Activated naive CD8-positive, alpha-beta T cell treated with anti-CD3 and anti-CD28 coated beads, Interleukin-2, amount 10 ng/mL, durations not matched to agents 7 days and 5 days (primary cell): ENCODE measurements at regions not wholly inside any gene's neighbourhood (a gene's known extent, or its start where the extent isn't known, plus 50 kb on each side); places are given as distances from the start of the nearest gene placed in this dataset.

ENCODE experiments used
- ATAC-seq: fragments of 150-1000 bp; cut with Tn5 transposase; one replicate; pipeline ENCODE4 v1.10.0; 2021; ENCODE audit warnings: low read depth, moderate library complexity
- POLR2A ChIA-PET: fragments of 350-600 bp; sonication (Branson Sonifier 250); formaldehyde crosslinking; loops from one replicate; lab custom pipeline; 2021; ENCODE audit warnings: antibody characterized with exemption; lab: Charles Lee
- DNase-seq: peaks from one replicate; pipeline ENCODE4 v3.0.0; 2021
- H3K27ac Mint-ChIP-seq: one replicate; pipeline ENCODE4 v1.8.0; 2022; ENCODE audit warnings: mild to moderate bottlenecking, mixed read lengths
- H3K27me3 Mint-ChIP-seq: one replicate; pipeline ENCODE4 v1.8.0; 2022; ENCODE audit warnings: mild to moderate bottlenecking, moderate library complexity, mixed read lengths
- H3K36me3 Mint-ChIP-seq: one replicate; pipeline ENCODE4 v1.8.0; 2021; ENCODE audit warnings: mild to moderate bottlenecking, mixed read lengths
- H3K4me1 Mint-ChIP-seq: one replicate; pipeline ENCODE4 v1.8.0; 2021; ENCODE audit warnings: mixed read lengths
- H3K4me3 Mint-ChIP-seq: one replicate; pipeline ENCODE4 v1.8.0; 2022; ENCODE audit warnings: mild to moderate bottlenecking, moderate library complexity, mixed read lengths
- H3K9me3 Mint-ChIP-seq: one replicate; pipeline ENCODE4 v1.8.0; 2021; ENCODE audit warnings: mixed read lengths

- H3K9me3 Mint-ChIP-seq = peaks cover 5% of the 10 kb centered on the region
- DNase-seq (no peak), ATAC-seq (no peak)
- POLR2A ChIA-PET = no interaction called here
- H3K4me3 Mint-ChIP-seq = no peak overlapping the region
- H3K27ac Mint-ChIP-seq = no peak overlapping the region
- no peaks in the 10 kb centered on the region for H3K27me3 Mint-ChIP-seq
- H3K36me3 Mint-ChIP-seq = no peaks in the 10 kb centered on the region
- H3K4me1 Mint-ChIP-seq = no peaks in the 10 kb centered on the region
Measured at GRCh38 chr1:195915826-195916225, 692.4 kb downstream of the KCNT2 start.

DNA sequence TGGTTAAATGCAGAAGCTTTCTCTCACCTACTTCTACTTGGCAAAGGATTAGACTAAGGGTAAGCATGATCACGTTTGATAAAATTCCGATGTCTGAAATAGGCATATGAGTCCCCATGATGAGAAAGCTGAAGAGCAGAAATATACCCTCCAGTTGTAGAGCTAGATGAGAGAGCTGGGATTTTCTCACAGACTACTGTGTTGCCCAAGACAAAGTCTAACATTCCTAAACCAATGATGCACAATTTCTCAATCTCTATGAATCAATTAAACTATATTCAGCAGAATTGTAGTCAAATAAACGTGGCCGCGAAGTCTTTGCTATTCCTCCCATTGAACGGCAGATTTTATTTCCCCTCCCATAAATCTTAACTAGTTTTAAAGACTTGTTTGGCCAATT lies 699.2 kb downstream of the KCNT2 start:
- Mint-ChIP-seq H3K27me3 (no peaks in the 10 kb centered on the region), H3K27ac (no peak overlapping the region)

DNA sequence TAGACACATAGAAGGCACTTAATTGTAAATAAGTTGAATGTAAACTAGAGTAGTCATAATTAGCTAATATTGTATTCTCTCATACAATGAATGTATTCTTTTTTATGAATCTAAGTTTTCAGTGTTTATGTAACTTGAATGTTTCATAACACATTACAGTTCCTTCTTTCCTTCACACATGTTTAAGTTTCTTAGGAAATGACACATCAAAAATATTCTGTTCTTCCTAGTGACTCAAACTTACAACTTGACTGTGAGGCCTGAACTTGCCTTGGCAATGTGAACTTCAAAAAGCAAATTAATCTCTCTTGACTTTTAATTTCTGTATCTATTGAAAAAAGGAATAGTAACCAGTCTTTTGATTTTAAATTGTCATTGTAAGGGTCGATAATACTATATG lies 700.1 kb downstream of the KCNT2 start:
- POLR2A ChIA-PET = no interaction called here
- Mint-ChIP-seq H3K9me3 (no peaks in the 10 kb centered on the region), H3K27ac (no peak overlapping the region), H3K4me3 (no peak overlapping the region), H3K27me3 (no peaks in the 10 kb centered on the region), H3K4me1 (no peaks in the 10 kb centered on the region), H3K36me3 (no peaks in the 10 kb centered on the region)
- no peak for DNase-seq
- ATAC-seq = no peak

More for the DNA sequence above, 699.2 kb downstream of the KCNT2 start:
- H3K36me3 Mint-ChIP-seq = no peaks in the 10 kb centered on the region
- H3K4me3 Mint-ChIP-seq = no peak overlapping the region
- no peak for DNase-seq
- POLR2A ChIA-PET = no interaction called here
- H3K4me1 Mint-ChIP-seq = no peaks in the 10 kb centered on the region
- H3K9me3 Mint-ChIP-seq = no peaks in the 10 kb centered on the region
- ATAC-seq = no peak

DNA sequence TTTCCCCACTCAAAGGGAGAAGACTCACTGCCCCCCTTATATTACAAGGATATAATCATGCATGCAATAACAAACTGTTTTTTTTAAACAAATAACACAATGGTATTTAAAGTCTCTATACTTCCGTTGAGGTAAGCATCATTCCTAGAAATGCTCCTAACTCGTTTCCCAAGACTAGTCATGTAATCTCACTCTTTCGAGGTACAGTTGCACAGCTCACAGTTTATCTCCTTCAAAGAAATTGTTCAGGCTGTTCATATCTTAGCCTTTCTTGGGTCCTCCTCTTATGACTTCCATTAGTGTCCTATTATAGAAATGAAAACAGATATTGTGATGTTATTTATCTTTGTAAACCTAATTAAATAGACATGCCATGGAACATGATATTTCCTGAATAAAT lies 705.0 kb downstream of the KCNT2 start:
- DNase-seq (no peak), ATAC-seq (no peak)
- no peaks in the 10 kb centered on the region for H3K4me1 Mint-ChIP-seq
- H3K27ac Mint-ChIP-seq = no peak overlapping the region
- POLR2A ChIA-PET = no interaction called here
- no peak overlapping the region for H3K4me3 Mint-ChIP-seq
- no peaks in the 10 kb centered on the region for H3K36me3 Mint-ChIP-seq
- H3K27me3 Mint-ChIP-seq = no peaks in the 10 kb centered on the region
- no peaks in the 10 kb centered on the region for H3K9me3 Mint-ChIP-seq

DNA sequence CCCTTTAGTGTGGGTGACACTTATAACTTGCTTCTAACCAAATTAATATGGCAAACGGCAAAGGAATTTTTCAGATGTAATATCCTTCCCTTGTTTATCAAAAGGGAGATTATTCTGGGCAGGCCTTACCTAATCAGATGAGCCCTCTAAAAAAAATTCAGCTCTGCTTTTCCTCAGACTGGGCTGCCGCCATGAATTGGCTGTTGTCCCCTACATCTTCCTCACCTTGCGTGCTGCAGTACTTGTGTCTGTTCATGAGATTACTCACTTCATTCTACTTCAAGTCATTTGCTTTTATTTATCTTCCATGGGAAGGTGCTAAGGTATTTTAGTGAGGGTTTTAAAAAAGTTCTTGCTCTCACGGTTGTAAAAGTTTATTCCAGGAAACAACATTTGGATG lies 705.5 kb downstream of the KCNT2 start:
- Mint-ChIP-seq H3K27ac (no peak overlapping the region), H3K4me3 (no peak overlapping the region), H3K27me3 (no peaks in the 10 kb centered on the region), H3K36me3 (no peaks in the 10 kb centered on the region), H3K4me1 (no peaks in the 10 kb centered on the region), H3K9me3 (no peaks in the 10 kb centered on the region)
- no peak for ATAC-seq
- no peak for DNase-seq
- POLR2A ChIA-PET = no interaction called here

DNA sequence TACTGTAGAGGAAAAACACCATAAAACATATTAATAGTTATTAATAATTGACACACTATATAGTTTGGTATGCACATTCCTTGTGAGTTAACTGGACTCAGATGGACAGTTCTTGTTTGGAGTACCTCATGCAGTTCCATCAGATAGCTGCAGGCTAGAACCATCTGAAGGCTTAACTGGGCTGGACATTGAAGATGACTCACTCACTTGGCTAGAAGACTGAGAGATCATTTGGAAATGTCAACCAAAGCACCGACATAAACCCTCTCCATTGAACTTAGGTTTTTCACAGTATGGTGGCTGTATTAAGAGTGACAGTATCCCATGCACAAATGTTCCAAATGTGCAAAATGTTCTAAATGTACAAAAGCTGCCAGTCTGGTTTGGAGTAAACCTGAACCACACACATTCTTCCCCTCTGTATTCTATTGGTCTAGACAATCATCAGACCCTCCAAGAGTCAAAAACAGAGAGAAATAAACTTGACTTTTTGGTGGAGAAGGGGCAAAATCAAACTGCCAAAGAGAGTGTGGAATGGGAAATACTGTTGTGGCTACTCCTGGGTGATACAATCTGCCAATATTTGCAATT lies 708.4 kb downstream of the KCNT2 start:
- Mint-ChIP-seq H3K9me3 (no peaks in the 10 kb centered on the region), H3K4me1 (no peaks in the 10 kb centered on the region), H3K27ac (no peak overlapping the region), H3K4me3 (no peak overlapping the region), H3K36me3 (no peaks in the 10 kb centered on the region), H3K27me3 (no peaks in the 10 kb centered on the region)
- ATAC-seq (no peak), DNase-seq (no peak)
- POLR2A ChIA-PET = no interaction called here

GRCh38 chr1:195898924-195899323 lies 709.3 kb downstream of the KCNT2 start:
- Mint-ChIP-seq H3K27ac (no peak overlapping the region), H3K9me3 (no peaks in the 10 kb centered on the region), H3K27me3 (no peaks in the 10 kb centered on the region), H3K36me3 (no peaks in the 10 kb centered on the region), H3K4me1 (no peaks in the 10 kb centered on the region), H3K4me3 (no peak overlapping the region)
- POLR2A ChIA-PET = no interaction called here
- ATAC-seq = no peak
- DNase-seq = no peak

- Mint-ChIP-seq H3K27me3 (no peaks in the 10 kb centered on the region), H3K36me3 (no peaks in the 10 kb centered on the region), H3K4me1 (no peaks in the 10 kb centered on the region), H3K27ac (no peak overlapping the region), H3K4me3 (no peak overlapping the region), H3K9me3 (no peaks in the 10 kb centered on the region)
- no peak for ATAC-seq
- POLR2A ChIA-PET = no interaction called here
- DNase-seq = no peak
Measured at GRCh38 chr1:195898373-195898772, 709.9 kb downstream of the KCNT2 start.

- no peaks in the 10 kb centered on the region for H3K36me3 Mint-ChIP-seq
- no peak overlapping the region for H3K27ac Mint-ChIP-seq
- no peak overlapping the region for H3K4me3 Mint-ChIP-seq
- POLR2A ChIA-PET = no interaction called here
- DNase-seq (no peak), ATAC-seq (no peak)
- no peaks in the 10 kb centered on the region for H3K4me1 Mint-ChIP-seq
- no peaks in the 10 kb centered on the region for H3K9me3 Mint-ChIP-seq
- no peaks in the 10 kb centered on the region for H3K27me3 Mint-ChIP-seq
Measured at GRCh38 chr1:195897076-195897475, 711.2 kb downstream of the KCNT2 start.

GRCh38 chr1:195894411-195894810 lies 713.8 kb downstream of the KCNT2 start:
- no peak overlapping the region for H3K4me3 Mint-ChIP-seq
- ATAC-seq = no peak
- peaks cover 4% of the 10 kb centered on the region for H3K9me3 Mint-ChIP-seq
- POLR2A ChIA-PET = no interaction called here
- no peaks in the 10 kb centered on the region for H3K36me3 Mint-ChIP-seq
- DNase-seq = no peak
- H3K4me1 Mint-ChIP-seq = no peaks in the 10 kb centered on the region
- no peak overlapping the region for H3K27ac Mint-ChIP-seq
- H3K27me3 Mint-ChIP-seq = no peaks in the 10 kb centered on the region

DNA sequence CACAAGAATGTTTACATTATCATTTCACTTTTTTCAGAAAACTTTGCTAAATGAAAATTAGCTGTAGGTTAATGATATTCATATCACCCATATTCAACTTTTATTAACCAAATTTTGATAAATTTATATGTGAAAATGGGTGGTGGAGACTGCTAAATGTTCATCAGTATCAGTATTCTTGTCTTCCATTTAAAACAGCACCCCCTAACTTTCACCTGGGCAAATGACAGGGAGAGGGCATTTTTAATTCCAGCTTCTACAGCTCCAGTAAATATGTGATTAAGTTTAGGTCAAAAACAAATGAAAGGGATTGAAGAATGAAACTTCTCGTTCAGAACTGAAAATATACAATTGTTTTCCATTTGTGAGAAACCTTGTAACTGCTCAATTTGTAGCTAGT lies 722.2 kb downstream of the KCNT2 start:
- Mint-ChIP-seq H3K4me3 (no peak overlapping the region), H3K27me3 (no peaks in the 10 kb centered on the region), H3K9me3 (peaks cover 4% of the 10 kb centered on the region), H3K36me3 (no peaks in the 10 kb centered on the region), H3K27ac (no peak overlapping the region), H3K4me1 (no peaks in the 10 kb centered on the region)
- no peak for DNase-seq
- no peak for ATAC-seq
- POLR2A ChIA-PET = no interaction called here

GRCh38 chr1:195878478-195878877 lies 729.8 kb downstream of the KCNT2 start:
- no peak for DNase-seq
- no peaks in the 10 kb centered on the region for H3K36me3 Mint-ChIP-seq
- POLR2A ChIA-PET = no interaction called here
- H3K4me1 Mint-ChIP-seq = no peaks in the 10 kb centered on the region
- no peak overlapping the region for H3K27ac Mint-ChIP-seq
- no peak overlapping the region for H3K4me3 Mint-ChIP-seq
- no peaks in the 10 kb centered on the region for H3K27me3 Mint-ChIP-seq
- H3K9me3 Mint-ChIP-seq = peaks cover 4% of the 10 kb centered on the region
- ATAC-seq = no peak

GRCh38 chr1:195876792-195877191 lies 731.4 kb downstream of the KCNT2 start:
- H3K27ac Mint-ChIP-seq = no peak overlapping the region
- no peaks in the 10 kb centered on the region for H3K27me3 Mint-ChIP-seq
- no peaks in the 10 kb centered on the region for H3K4me1 Mint-ChIP-seq
- DNase-seq (no peak), ATAC-seq (no peak)
- POLR2A ChIA-PET = no interaction called here
- H3K4me3 Mint-ChIP-seq = no peak overlapping the region
- peaks cover 8% of the 10 kb centered on the region for H3K9me3 Mint-ChIP-seq
- no peaks in the 10 kb centered on the region for H3K36me3 Mint-ChIP-seq

GRCh38 chr1:195872376-195872775 lies 735.9 kb downstream of the KCNT2 start:
- Mint-ChIP-seq H3K36me3 (no peaks in the 10 kb centered on the region), H3K9me3 (peaks cover 6% of the 10 kb centered on the region), H3K27me3 (no peaks in the 10 kb centered on the region), H3K4me1 (no peaks in the 10 kb centered on the region), H3K4me3 (no peak overlapping the region), H3K27ac (no peak overlapping the region)
- no peak for DNase-seq
- no peak for ATAC-seq
- POLR2A ChIA-PET = no interaction called here

DNA sequence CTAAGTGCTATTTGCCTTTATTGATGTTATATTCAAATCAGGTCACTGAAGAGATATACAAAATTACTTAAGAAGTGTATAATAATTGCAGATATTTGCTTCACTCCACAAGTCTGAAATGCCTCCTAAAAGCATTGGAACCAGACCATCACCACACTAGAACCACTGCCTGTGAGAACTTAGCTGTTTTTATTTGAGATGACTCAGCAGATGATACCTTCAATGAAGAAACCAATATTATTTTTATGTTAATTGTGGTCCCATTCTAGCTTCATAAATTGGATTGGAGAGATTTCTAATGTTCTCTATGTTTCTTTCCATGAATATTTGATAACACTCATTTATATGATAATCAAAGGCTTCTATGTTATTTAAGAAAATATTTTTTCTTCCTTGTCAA lies 740.6 kb downstream of the KCNT2 start:
- POLR2A ChIA-PET = no interaction called here
- H3K9me3 Mint-ChIP-seq = peaks cover 5% of the 10 kb centered on the region
- ATAC-seq (no peak), DNase-seq (no peak)
- no peaks in the 10 kb centered on the region for H3K27me3 Mint-ChIP-seq
- H3K4me1 Mint-ChIP-seq = no peaks in the 10 kb centered on the region
- H3K4me3 Mint-ChIP-seq = no peak overlapping the region
- H3K27ac Mint-ChIP-seq = no peak overlapping the region
- no peaks in the 10 kb centered on the region for H3K36me3 Mint-ChIP-seq
